Cardiac muscle cell (in vitro differentiated cells and primary cell): ENCODE measurements at regions not wholly inside any gene's neighbourhood (a gene's known extent, or its start where the extent isn't known, plus 50 kb on each side); places are given as distances from the start of the nearest gene placed in this dataset.
"Not testable (repeated sequence)": the region's sequence is repeated elsewhere in the genome, so short reads cannot be mapped to it uniquely, and the experiment has no call there.

ENCODE experiments used
- DNase-seq, 2 donors: peaks; one replicate each; pipeline versions ENCODE4 v3.0.0 to v3.0.0-alpha.2; 2010 to 2017; ENCODE audit warnings: low read depth in 1 of 2, low spot score in 1 of 2
- H3K27ac ChIP-seq: fragments of 200-600 bp; sonication (generic); 2 replicates; pipeline ENCODE4 v1.5.1; 2016
- H3K27me3 ChIP-seq: fragments of 200-600 bp; sonication (generic); 2 replicates; pipeline ENCODE4 v1.6.0; 2016; ENCODE audit warnings: control low read depth
- H3K36me3 ChIP-seq: fragments of 200-600 bp; sonication (generic); 2 replicates; pipeline ENCODE4 v1.5.1; 2016; ENCODE audit warnings: control low read depth
- H3K4me1 ChIP-seq: fragments of 200-600 bp; sonication (generic); 2 replicates; pipeline ENCODE4 v1.8.1; 2017; ENCODE audit warnings: low read depth, mild to moderate bottlenecking, mixed run types
- H3K4me3 ChIP-seq: fragments of 200-600 bp; sonication (generic); 2 replicates; pipeline ENCODE4 v1.5.1; 2016; ENCODE audit warnings: mild to moderate bottlenecking
- H3K9me3 ChIP-seq: fragments of 200-600 bp; sonication (generic); 2 replicates; pipeline ENCODE4 v1.5.1; 2017; ENCODE audit warnings: low read depth, mild to moderate bottlenecking, control low read depth
- CTCF ChIP-seq: IDR thresholded peaks from 2 replicates; pipeline ENCODE4 v1.5.1; 2012; ENCODE audit warnings: low read depth, mild to moderate bottlenecking, low read length

DNA sequence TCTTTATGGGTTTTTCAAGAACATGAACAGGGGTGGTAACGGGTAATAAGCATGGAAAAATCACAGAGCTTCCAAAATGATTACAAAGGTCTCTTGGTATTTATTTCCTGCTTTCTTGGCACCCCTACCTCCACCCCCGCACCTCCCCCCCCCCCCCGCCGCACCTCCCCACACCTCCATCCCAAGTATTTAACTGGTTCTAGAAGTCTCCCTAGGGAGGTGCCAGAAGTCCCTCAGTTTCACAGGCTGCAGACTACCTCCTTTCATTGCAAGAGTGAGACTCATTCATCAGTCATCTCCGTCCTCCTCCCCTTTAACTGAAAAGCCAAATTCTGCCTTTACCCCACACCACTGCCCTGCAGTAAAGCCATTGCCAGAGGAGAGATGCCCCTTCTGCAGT, 169.4 kb downstream of the ALDH1A2 start:
- H3K36me3 ChIP-seq = no peaks in the 10 kb centered on the region
- H3K27me3 ChIP-seq = no peaks in the 10 kb centered on the region
- TF ChIP-seq CTCF = no peak
- no peak overlapping the region for H3K27ac ChIP-seq
- no peaks in the 10 kb centered on the region for H3K9me3 ChIP-seq
- H3K4me3 ChIP-seq = no peak overlapping the region
- no peak for DNase-seq
- H3K4me1 ChIP-seq = no peaks in the 10 kb centered on the region

DNA sequence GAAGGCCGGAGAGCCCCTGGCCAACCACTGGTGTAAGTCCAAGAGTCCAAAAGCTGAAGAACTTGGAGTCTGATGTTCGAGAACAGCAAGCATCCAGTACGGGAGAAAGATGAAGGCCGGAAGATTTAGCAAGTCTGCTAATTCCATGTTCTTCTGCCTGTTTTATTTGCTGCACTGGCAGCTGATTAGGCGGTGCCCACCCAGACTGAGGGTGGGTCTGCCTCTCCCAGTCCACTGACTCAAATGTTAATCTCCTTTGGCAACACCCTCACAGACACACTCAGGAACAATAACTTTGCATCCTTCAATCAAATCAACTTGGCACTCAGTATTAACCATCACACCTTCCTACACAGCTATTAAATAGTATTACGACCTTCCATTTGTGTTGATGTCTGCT, 168.6 kb downstream of the ALDH1A2 start:
- not testable (repeated sequence) for H3K27me3 ChIP-seq, H3K27ac ChIP-seq, H3K4me1 ChIP-seq, DNase-seq, H3K9me3 ChIP-seq, H3K36me3 ChIP-seq, H3K4me3 ChIP-seq

GRCh38 chr15:57897870-57898269, 167.6 kb downstream of the ALDH1A2 start:
- no peak for TF ChIP-seq CTCF
- Histone ChIP-seq H3K36me3 (no peaks in the 10 kb centered on the region), H3K27ac (no peak overlapping the region), H3K4me3 (no peak overlapping the region), H3K9me3 (no peaks in the 10 kb centered on the region), H3K4me1 (no peaks in the 10 kb centered on the region), H3K27me3 (no peaks in the 10 kb centered on the region)
- DNase-seq = no peak

- H3K27me3 ChIP-seq = no peaks in the 10 kb centered on the region
- no peak overlapping the region for H3K27ac ChIP-seq
- H3K4me3 ChIP-seq = no peak overlapping the region
- no peaks in the 10 kb centered on the region for H3K9me3 ChIP-seq
- H3K4me1 ChIP-seq = no peaks in the 10 kb centered on the region
- DNase-seq = no peak
- no peaks in the 10 kb centered on the region for H3K36me3 ChIP-seq
- TF ChIP-seq CTCF = no peak
Measured at GRCh38 chr15:57902155-57902554, 163.4 kb downstream of the ALDH1A2 start.
